WTC11 (cell line): ENCODE measurements at regions not wholly inside any gene's neighbourhood (a gene's known extent, or its start where the extent isn't known, plus 50 kb on each side); places are given as distances from the start of the nearest gene placed in this dataset.

Experiments
- ATAC-seq: fragments of 200-7000 bp; cut with Tn5 transposase; 2 replicates; pipeline ENCODE4 v1.10.0; 2021; ENCODE audit warnings: mild to moderate bottlenecking, moderate library complexity
- CTCF ChIA-PET: fragments of 300-600 bp; sonication (Branson Sonifier 250); formaldehyde crosslinking; loops from one replicate; lab custom pipeline; 2021; ENCODE audit warnings: antibody characterized with exemption; lab: Charles Lee
- POLR2A ChIA-PET: fragments of 350-600 bp; sonication (Branson Sonifier 250); formaldehyde crosslinking; loops from one replicate; lab custom pipeline; 2021; ENCODE audit warnings: antibody characterized with exemption; lab: Charles Lee
- DNase-seq: peaks from one replicate; pipeline ENCODE4 v3.0.0; 2021; ENCODE audit warnings: low spot score
- H3K27ac Mint-ChIP-seq: 2 replicates; pipeline ENCODE4 v1.8.0; 2021; ENCODE audit warnings: mixed read lengths
- H3K27me3 Mint-ChIP-seq: 2 replicates; pipeline ENCODE4 v1.8.0; 2021; ENCODE audit warnings: low read depth, mild to moderate bottlenecking, moderate library complexity, mixed read lengths
- H3K36me3 Mint-ChIP-seq: 2 replicates; pipeline ENCODE4 v1.8.0; 2021; ENCODE audit warnings: mixed read lengths
- H3K4me1 Mint-ChIP-seq: 2 replicates; pipeline ENCODE4 v1.8.0; 2022; ENCODE audit warnings: mixed read lengths
- H3K4me3 Mint-ChIP-seq: 2 replicates; pipeline ENCODE4 v1.8.0; 2021; ENCODE audit warnings: mild to moderate bottlenecking, moderate library complexity, mixed read lengths
- H3K9me3 Mint-ChIP-seq: 2 replicates; pipeline ENCODE4 v1.8.0; 2021; ENCODE audit warnings: mixed read lengths
- CBFB ChIP-seq: sonication (generic); formaldehyde crosslinking; IDR thresholded peaks from 2 replicates; pipeline ENCODE4 v1.8.1; 2022; ENCODE audit warnings: mild to moderate bottlenecking, low read depth, missing genetic modification reagents
- CDX4 ChIP-seq: fragments of 250-450 bp; sonication (Bioruptor Pico); IDR thresholded peaks from 2 replicates; pipeline ENCODE4 v1.9.0; 2021; ENCODE audit warnings: moderate library complexity, mild to moderate bottlenecking, inconsistent platforms, borderline replicate concordance
- E2F5 ChIP-seq: sonication (generic); formaldehyde crosslinking; IDR thresholded peaks from 2 replicates; pipeline ENCODE4 v1.8.1; 2022; ENCODE audit warnings: mild to moderate bottlenecking, moderate library complexity, missing genetic modification reagents
- EMX1 ChIP-seq: fragments of 250-450 bp; sonication (Bioruptor Pico); IDR thresholded peaks from 2 replicates; pipeline ENCODE4 v1.8.0; 2021; ENCODE audit warnings: mild to moderate bottlenecking
- ESRRA ChIP-seq: sonication (generic); formaldehyde crosslinking; IDR thresholded peaks from 2 replicates; pipeline ENCODE4 v1.8.1; 2022; ENCODE audit warnings: mild to moderate bottlenecking, missing genetic modification reagents, borderline replicate concordance
- FOXK1 ChIP-seq: sonication (generic); formaldehyde crosslinking; IDR thresholded peaks from 2 replicates; pipeline ENCODE4 v1.8.0; 2022; ENCODE audit warnings: mild to moderate bottlenecking, moderate library complexity, missing genetic modification reagents
- GABPB1 ChIP-seq: sonication (generic); formaldehyde crosslinking; IDR thresholded peaks from 2 replicates; pipeline ENCODE4 v1.8.1; 2023; ENCODE audit warnings: mild to moderate bottlenecking, missing genetic modification reagents
- GRHL2 ChIP-seq: fragments of 250-450 bp; sonication (Bioruptor Pico); IDR thresholded peaks from 2 replicates; pipeline ENCODE4 v1.8.0; 2022; ENCODE audit warnings: mild to moderate bottlenecking, moderate library complexity; ENCODE audit not compliant: insufficient replicate concordance, severe bottlenecking
- HMGA2 ChIP-seq: fragments of 250-450 bp; sonication (Bioruptor Pico); IDR thresholded peaks from 2 replicates; pipeline ENCODE4 v1.4.0; 2021; ENCODE audit warnings: mild to moderate bottlenecking, moderate library complexity
- JUN ChIP-seq: sonication (generic); formaldehyde crosslinking; IDR thresholded peaks from 2 replicates; pipeline ENCODE4 v1.8.0; 2023; ENCODE audit warnings: mild to moderate bottlenecking, missing genetic modification reagents
- KAT7 ChIP-seq: sonication (generic); formaldehyde crosslinking; IDR thresholded peaks from 2 replicates; pipeline ENCODE4 v1.8.1; 2023; ENCODE audit warnings: missing genetic modification reagents, mild to moderate bottlenecking, borderline replicate concordance
- MLX ChIP-seq: sonication (generic); formaldehyde crosslinking; IDR thresholded peaks from 2 replicates; pipeline ENCODE4 v1.8.1; 2023; ENCODE audit warnings: mild to moderate bottlenecking, missing genetic modification reagents, moderate library complexity
- MXD4 ChIP-seq: fragments of 250-450 bp; sonication (Bioruptor Pico); IDR thresholded peaks from 2 replicates; pipeline ENCODE4 v1.8.0; 2021; ENCODE audit warnings: mild to moderate bottlenecking, moderate library complexity, borderline replicate concordance
- NR3C1 ChIP-seq: sonication (generic); formaldehyde crosslinking; conservative IDR thresholded peaks from 2 replicates; pipeline ENCODE4 v1.8.1; 2023; ENCODE audit warnings: low read depth, mild to moderate bottlenecking, missing genetic modification reagents
- ZNF281 ChIP-seq: sonication (generic); formaldehyde crosslinking; IDR thresholded peaks from 2 replicates; pipeline ENCODE4 v1.8.0; 2023; ENCODE audit warnings: mild to moderate bottlenecking, missing genetic modification reagents
- ZNF425 ChIP-seq: fragments of 250-450 bp; sonication (Bioruptor Pico); conservative IDR thresholded peaks from 2 replicates; pipeline ENCODE4 v1.9.0; 2021; ENCODE audit warnings: mild to moderate bottlenecking
- ZNF532 ChIP-seq: fragments of 250-450 bp; sonication (Bioruptor Pico); IDR thresholded peaks from 2 replicates; pipeline ENCODE4 v1.9.0; 2021; ENCODE audit warnings: mild to moderate bottlenecking, borderline replicate concordance

- TF ChIP-seq ZNF532: no peak
- TF ChIP-seq GABPB1 (CRISPR knock-in tag): no peak
- no peak for TF ChIP-seq FOXK1 (CRISPR knock-in tag)
- no peak for TF ChIP-seq EMX1 (CRISPR knock-in tag)
- no peak for TF ChIP-seq CDX4 (CRISPR knock-in tag)
- no peak for TF ChIP-seq ZNF425 (CRISPR knock-in tag)
- no peak for TF ChIP-seq ESRRA (CRISPR knock-in tag)
- no peak for TF ChIP-seq E2F5 (CRISPR knock-in tag)
- TF ChIP-seq KAT7 (CRISPR knock-in tag): no peak
- no peak for TF ChIP-seq GRHL2 (CRISPR knock-in tag)
- TF ChIP-seq JUN (CRISPR knock-in tag): no peak
- no peak for TF ChIP-seq CBFB (CRISPR knock-in tag)
Observed at GRCh38 chr1:95990033-95990432, 731.6 kb upstream of the PTBP2 start (continued).

GRCh38 chr1:95991787-95992520 is 729.6 kb upstream of the PTBP2 start:
- H3K36me3 Mint-ChIP-seq: peaks cover 2% of the 10 kb centered on the region

More at GRCh38 chr1:95991787-95992520, 729.6 kb upstream of the PTBP2 start:
- peaks cover 20% of the 10 kb centered on the region for H3K4me1 Mint-ChIP-seq
- H3K4me3 Mint-ChIP-seq: no peak overlapping the region
- no peak for DNase-seq
- ATAC-seq: no peak
- POLR2A ChIA-PET: no interaction called here
- H3K27me3 Mint-ChIP-seq: no peaks in the 10 kb centered on the region
- H3K27ac Mint-ChIP-seq: no peak overlapping the region; the same call in 1 of the 2 replicates
- CTCF ChIA-PET: no interaction called here
- TF ChIP-seq KAT7 (CRISPR knock-in tag) (no peak), MLX (no peak), HMGA2 (CRISPR knock-in tag) (no peak), ZNF281 (CRISPR knock-in tag) (no peak), NR3C1 (no peak), MXD4 (CRISPR knock-in tag) (no peak), ZNF425 (CRISPR knock-in tag) (no peak)
- H3K9me3 Mint-ChIP-seq: peaks cover 5% of the 10 kb centered on the region; the same call in 1 of the 2 replicates
